NCI-H526 treated with DMSO at 0.1 percent for 48 hours (cell line): ENCODE measurements at regions not wholly inside any gene's neighbourhood (a gene's known extent, or its start where the extent isn't known, plus 50 kb on each side); places are given as distances from the start of the nearest gene placed in this dataset.
A peak's percentile ranks its signal among the peaks of the same experiment; 100 is the strongest.

Experiments used
- DNase-seq: peaks from one replicate; lab custom pipeline; 2025; lab: John Stamatoyannopoulos, UW

DNA sequence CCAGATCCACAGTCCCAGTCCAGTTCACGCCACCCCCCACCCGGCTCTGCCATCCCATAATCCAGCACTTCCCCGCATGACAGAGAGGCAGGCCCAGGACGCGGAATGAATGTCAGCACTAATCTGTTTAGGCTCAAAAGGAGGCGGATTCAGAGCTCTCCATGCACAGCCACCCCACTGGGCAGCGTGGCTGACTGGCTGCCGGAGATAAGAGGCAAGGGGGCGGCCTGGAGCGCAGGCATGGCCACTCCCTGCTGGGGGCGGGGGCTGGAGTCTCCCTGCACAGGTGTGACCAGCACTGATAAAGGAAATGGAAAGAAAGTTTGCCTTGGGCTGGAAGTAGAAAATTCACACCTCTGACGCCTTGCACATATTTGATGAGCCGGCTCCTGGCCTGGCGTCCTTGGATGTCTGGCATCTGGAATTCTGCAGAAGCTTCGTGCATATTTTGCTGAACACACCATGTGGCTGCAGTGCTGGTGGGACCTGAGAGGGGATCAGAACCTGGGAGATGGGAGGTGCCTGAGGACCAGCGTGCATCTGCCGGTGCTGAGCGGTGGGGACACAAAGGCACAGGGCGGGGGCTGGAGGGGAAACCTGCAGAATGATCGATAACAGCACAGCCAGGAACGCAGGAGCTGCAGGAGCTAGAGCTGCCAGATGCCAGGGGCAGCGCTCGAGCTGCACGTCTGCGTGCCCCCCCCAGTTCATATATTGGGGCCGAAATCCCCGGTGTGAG is 344.4 kb downstream of the CTTN start:
- DNase-seq = no peak

DNA sequence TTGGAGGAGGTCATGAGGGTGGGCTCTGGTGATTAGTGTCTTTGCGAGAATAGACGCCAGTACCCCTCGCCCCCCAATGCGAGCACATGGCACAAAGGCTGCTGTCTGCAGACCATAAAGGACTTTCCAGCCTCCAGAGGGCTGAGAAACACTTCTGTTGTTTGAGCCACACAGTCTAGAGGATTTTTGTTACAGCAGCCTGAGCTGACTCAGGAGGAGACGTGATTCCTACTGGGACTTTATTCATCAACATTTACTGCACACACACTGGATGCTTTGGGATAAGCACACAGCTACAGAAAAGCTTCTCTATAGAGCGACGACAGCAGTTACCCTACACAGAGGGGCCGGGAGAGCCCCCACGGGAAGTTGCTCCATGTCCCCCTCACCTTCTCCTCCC is 345.0 kb downstream of the CTTN start:
- DNase-seq = no peak

DNA sequence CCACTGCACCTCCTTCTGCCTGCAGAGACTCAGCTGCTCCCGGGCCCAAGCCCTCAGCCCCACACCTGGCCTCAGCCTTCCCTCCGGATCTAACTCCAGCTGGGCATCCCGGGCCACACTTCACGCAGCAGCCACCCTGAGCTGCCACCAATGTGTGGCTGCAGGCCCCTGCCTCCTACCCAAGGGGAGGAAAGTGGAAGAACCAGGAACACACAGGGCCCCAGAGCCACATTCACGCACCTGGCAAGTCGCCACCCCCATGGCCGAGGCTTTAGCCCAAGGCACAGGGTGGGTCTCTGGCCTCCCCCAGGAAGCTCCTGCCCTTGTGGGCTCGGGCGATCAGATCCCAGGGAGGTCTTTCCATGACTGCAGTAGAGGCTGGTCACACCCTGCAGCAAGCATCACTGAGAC is 345.6 kb downstream of the CTTN start:
- no peak for DNase-seq

DNA sequence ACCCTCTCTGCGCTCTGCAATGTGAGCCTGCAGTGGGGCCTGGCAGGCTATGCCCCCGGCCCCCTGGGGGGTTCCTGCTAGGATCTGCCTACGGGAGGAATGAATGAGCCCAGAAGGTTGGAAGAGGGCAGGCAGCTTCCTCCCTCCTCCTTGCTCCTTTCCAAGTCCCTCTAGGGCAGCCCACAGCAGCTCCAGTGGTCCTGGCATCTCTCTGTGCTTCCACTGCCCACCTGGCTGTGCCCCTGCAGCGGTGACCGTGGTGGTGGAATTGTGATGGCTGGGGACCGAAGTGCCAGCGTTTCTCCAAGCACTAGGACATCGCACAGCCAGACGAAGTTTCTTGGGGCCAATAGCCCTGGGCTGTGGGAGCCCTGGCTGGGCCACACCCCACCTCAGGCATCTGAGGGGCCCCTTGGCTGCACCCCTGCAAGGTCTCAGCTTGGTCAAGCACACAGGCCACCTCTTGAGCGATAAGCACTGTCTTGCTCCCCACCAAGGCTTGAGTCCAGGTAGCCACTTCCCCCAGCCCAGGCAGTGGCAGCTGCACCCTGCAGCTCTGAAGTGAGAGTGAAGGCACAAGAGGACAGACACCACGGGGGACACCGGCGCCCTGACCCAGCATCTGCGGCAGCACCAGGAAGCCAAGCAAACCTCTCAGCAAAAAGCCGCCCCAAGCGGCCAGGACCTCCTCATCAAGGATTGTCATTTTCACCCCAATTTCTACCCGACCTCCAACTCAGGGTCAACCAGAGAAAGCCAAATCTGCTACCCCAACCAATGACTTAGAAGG is 346.3 kb downstream of the CTTN start:
- no peak for DNase-seq

DNA sequence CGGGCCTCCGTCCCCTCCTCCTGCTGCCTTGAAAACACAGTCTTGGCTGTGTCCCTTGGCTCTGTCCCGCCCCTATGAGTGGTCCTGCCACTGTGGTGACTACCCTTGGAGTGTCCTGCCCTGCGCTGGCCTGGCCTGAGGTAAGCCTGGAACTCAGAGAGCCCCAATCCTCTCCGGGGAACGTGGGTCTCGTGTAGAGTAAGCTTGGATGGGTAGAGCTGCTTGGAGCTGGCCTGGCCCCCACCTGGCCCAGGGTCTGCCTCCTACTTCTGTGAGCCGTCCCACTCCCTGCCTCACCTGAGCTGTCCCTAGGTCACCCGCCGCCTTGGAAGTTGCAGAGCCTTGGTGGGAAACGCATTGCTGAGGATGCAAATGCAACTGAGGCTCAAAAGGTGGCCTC is 347.1 kb downstream of the CTTN start:
- no peak for DNase-seq

DNA sequence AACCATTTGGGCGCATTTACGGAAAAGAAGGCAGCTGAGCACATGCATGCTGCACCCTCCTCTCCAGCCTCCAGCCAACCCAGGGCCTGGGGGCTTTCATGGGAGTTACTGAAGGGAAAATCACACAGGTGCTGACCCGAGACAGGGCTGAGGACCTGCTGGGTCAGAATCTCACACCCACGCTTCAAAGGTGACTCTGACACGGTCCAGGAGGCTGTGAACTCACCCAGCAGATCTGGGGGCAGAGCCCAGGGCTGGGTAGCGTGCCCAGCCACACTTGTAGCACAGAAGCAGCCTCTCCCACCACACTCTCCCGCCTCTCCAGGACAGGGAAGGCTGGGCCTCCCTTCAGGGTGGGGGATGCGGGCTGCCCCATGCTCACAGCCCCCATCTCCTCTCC is 347.6 kb downstream of the CTTN start:
- DNase-seq = no peak

DNA sequence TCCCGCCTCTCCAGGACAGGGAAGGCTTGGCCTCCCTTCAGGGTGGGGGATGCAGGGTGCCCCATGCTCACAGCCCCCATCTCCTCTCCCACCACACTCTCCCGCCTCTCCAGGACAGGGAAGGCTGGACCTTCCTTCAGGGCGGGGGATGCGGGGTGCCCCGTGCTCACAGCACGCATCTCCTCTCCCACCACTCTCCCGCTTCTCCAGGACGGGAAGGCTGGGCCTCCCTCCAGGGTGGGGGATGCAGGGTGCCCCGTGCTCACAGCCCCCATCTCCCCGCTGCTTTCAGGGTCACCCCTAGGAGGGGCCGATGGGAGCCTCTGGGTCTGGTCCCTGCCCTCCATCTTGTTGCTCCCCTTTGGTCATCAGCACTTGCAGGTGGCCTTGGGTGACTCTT is 348.0 kb downstream of the CTTN start:
- no peak for DNase-seq

DNA sequence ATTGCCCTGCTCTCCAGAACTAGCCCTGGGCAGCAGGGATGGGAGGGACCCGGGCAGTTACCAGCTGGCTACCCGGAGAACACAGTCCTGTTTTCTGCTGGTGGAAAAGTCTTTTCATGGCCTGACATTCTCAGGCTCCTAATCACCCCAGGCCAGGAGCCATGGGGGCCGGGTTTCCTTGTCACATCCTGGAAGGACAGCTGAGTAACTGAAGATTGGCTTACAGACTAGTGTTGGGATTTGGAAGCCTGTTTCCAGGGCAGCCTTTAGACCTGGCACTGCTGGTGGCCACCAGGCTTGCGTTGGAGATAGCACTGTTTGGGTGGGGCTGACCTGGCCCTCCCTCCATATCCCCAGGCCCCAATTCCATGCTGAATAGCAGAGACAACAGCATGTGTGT is 349.0 kb downstream of the CTTN start:
- DNase-seq = no peak

DNA sequence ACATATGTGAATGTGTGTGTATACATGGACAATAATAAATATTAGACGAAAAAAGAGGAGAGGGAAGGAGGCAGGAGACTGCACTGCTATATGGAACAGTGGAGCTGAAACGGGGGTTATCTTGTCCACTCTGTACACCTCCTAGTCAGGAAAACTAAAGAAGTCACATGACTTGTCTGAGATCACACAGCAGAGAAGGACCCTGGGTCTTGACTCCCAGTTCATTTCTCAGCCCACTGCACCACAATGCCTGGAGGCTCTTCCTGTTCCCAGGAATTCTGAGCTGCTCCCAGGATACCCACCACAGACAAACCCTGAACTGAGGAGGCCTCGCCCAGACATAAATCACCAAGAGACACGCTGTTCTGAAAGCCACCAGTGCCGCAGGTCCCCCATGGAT is 349.6 kb downstream of the CTTN start:
- no peak for DNase-seq

DNA sequence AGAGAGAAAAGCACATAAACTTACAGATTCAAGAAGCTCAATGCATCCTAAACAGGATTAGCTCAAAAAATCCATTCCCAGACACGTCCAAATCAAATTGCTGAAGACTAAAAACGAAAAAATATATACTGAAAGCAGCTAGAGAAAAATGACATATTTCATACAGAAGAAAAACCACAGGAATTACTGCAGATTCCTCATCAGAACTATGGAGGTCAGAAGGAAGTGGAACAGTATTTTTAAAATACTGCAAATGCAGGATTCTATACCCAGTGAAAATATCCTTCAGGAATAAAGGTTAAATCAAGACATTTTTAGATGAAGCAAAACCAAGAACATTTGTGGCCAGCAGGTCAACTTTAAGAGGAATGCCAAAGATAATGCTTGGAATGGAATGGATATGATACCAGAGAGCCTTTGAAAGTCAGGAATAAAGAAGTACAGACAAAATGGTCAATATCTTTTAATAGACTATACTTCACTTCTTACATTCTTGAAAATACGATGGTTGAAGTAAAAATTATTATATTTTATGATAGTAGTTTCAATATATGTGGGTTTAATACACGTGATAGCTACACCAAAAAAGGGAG is 352.9 kb downstream of the CTTN start:
- DNase-seq = no peak

DNA sequence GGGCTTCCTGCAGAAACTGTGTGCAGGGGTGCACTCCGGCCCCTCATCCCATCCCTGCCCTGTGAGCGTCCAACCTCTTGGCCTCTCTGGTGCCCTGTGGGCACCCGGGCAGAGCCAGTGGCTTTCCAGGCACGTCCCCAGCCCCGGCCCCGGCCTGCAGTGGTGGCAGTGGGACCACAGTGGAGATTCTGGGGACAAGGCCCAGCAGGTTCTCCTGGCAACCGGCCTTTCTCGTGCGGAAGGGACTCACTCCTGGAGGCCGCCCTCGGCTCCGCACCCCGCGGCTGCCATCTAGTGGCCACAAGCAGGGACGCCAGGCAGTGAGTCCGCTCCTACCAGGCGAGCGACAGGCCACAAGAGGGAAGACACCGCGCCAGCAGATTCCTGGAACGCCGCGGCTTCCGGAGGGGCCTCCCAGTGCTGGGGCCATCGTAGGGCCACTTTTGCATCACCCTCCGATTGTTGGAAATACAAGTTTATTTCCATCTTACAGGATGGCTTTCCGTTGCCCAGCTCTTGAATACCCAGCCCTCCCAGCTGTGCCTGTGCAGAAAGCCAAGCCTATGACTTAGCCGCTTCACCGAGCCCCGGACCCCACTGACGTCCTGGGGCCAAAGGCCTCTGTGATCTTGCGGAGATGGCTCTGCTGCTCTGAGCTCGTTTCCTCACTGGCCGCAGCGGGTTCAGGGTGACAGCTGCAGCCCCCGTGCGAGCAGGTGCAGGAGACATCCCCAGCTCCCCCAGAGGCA is 357.3 kb downstream of the CTTN start:
- DNase-seq = peak; percentile 60

DNA sequence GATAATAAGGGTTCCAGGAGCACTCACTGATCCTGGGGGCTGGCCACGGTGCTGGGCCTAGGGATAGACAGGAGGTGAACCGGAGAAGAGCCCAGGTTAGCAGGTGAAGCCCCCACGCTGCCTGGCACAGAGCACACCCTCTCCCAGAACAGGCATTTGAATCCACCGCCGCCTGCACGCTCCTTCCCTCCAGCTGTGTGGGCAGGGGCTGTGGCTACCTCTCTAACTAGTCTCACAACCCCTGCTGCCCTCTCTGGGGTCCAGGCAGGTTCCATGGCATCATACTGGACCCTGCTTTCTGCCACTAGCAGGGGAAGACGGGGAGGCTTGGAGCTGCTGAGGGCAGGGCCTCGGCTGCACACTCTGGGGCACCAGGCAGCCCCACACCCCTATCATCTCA is 358.0 kb downstream of the CTTN start:
- no peak for DNase-seq

DNA sequence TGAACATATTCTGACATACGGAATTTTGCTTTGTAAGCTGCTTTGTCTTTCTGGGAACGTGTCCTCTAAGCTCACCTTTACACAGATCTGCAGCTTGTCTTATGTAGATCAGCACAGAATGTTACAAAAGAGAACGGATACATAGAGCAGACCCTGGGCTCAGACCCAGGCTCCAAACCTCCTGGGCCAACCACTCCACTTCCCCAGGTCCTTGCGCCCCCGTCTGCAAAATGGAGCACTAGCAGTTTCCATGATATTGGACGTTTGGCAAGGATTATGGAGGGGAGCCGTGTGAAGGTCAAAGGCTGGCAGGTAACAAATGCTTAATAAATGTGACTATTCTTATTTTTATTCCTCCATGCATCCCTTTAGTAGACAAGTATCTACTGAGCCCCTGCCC is 358.4 kb downstream of the CTTN start:
- DNase-seq = no peak

DNA sequence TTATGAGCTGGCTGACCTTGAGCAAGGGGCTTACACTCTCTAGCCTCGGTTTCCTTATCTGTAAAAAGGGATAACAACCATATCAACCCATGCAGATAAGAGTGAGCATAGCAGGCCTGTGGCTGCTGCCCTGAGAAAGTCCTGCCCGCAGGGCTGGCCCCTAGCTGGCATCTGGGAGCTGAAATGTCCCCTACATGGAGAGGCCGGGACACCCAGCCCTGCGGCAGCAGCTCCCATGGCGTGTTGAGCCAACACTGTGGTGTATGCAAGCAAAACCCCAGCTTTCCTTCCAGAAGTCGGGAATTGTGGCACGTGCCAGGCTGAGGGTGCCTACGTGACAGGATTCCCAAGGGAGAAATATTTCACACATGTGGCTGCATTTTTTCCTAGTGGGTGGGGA is 358.9 kb downstream of the CTTN start:
- DNase-seq = no peak

DNA sequence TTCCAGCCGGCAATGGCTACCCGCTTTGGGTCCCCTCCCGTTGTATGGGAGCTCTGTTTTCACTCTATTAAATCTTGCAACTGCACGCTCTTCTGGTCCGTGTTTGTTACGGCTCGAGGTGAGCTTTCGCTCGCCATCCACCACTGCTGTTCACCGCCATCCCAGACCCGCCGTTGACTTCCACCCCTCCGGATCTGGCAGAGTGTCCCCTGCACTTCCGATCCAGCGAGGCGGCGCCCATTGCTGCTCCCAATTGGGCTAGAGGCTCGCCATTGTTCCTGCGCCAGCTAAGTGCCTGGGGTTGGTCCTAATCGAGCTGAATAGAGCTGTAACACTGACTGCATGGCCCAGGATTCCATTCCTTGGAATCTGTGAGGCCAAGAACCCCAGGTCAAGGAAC is 359.9 kb downstream of the CTTN start:
- DNase-seq = no peak

DNA sequence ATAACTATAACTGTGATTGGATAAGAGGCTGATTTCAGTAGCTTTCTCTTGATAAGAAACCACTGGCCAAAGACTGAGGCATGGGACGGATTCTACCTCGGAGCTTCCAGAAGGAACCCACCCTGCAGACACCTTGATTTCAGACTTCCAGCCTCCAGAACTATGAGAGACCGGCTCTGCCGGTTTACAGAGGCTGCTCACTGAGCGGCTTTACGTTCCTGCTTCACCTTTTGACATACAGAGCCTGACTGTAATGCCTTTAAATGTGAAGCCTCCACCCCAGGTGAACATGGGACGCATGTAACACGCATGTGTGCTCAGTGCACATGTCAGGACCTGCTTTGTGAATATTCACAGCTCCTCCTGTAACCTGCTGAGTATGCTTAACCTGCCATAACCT is 361.5 kb downstream of the CTTN start:
- no peak for DNase-seq

DNA sequence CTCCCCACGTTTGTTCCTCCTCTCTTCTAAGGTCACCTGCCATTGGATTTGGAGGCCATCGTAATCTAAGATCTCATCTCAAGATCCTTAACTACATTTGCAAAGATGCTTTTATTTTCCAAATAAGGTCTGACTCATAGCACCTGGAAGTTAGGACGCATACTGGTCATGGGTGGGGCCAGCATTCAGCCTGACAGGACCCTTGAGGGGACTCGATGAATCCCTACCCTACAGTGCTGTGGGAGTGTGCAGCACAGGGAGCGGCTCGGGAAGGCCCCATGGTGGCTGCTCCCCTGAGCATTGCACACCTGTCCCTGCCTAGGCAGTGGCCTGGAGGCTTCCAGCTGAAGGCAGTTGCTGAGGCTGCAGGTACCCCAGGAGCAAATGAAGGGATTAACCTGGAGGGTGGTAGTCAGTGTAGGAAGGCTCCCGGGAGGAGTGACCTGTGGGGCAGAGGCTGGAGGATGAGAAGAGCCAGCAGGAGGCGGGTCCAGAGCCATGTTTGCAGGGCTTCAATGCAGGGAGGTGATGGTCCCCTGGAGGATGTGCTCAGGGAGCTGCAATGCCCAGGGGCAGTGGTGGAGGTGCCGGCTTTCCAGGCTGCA is 362.2 kb downstream of the CTTN start:
- DNase-seq = no peak

DNA sequence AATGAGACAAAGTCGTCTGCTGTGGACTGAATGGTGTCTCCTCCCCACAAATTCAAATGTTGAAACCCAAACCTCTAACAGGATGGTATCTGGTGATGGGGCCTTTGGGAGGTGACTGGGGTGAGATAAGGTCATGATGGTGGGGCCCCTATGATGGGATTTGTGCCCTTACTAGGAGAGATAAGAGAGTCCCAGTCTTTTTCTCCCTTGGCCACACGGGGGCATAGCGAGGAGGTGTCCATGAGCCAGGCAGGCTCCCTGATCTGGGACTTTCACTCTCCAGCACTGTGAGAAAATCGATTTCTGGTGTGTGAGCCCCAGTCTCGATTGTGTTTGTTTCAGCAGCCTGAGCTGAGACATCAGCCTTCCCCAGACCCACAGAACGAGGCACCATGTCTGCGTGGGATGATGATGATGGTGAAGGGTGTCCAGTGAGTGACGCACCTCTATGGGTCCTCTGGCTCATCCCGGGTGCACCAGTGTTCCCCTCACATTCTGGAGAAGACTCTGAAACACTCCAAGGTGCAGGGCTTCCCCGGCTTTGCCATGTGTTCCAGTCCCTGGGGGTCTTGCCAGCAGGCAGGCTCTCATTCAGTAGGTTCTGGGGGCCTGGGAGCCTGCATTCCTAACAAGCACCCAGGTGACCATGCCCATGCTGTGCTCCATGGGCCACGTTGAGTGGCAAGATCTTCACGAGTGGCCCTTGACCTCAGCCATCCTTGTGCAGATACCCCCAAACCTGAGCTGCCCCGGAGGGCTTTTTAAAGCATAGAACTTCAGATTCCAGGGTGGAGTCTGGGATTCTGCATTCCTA is 363.0 kb downstream of the CTTN start:
- no peak for DNase-seq

DNA sequence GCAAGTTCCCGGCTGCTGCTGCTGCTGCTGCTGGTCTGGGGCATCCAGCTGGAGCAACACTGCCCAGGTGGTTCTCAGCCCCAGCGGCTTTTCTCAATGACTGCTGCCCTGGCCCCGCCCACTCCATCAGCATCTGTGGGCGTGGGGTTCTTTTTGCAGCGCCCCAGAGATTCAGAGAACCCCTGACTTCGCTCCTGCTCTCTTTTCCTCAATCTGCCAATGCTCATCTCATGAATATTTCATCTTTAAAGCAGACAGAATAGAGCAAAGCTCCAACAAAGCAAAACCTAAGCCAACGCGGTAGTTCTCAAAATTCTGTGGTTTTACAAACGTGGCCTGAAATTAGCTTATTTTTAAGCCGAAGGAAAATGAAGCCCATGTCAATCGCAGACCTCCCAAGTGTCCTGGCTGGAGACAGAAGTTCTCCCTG is 363.6 kb downstream of the CTTN start:
- DNase-seq = no peak

DNA sequence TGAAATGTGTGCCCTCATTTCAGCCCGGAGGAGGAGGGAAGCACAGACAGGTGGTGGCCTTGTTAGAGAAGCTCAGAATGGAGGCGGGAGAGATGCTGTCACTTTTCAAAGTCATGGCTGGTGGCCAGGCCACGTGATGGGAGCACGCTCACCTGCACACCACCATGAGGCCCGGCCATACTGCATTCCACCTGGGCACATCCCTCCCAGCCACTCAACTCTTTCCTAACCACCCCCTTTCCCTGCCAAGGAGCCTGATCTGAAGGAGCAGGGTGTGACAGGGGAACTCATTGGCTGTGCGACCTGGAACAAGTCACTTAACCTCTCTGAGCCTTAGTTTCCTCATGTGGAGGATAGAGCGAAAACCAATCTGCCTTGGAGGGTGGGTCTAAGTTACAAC is 364.5 kb downstream of the CTTN start:
- no peak for DNase-seq

DNA sequence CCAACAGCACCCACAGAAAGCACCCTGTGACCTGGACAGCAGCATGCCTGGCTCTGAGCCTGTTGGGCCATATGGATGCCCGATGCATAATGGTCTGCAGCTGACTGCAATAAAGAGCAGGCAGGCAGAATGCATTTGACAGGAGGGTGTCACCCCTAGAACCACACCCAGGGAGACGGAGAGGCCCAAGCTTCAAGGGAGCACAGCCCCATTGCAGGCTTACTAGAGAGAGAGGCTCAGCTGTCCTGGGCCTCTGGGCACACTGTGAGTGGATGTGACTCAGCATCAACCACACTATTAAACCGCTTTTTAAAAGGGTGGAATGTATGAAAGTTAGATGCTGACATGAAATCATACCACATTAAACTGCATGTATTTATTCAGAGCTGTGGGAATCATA is 365.3 kb downstream of the CTTN start:
- no peak for DNase-seq
